ENCODE measurements at regions not wholly inside any gene's neighbourhood (a gene's known extent, or its start where the extent isn't known, plus 50 kb on each side); places are given as distances from the start of the nearest gene placed in this dataset.

- no peak overlapping the region for H2AFZ ChIP-seq (ENCODE audit: low read length)
- no peak for ATAC-seq
- no peak overlapping the region for H3K4me2 ChIP-seq (ENCODE audit: low read depth, low read length)
- in situ Hi-C loops (cut with HindIII; ENCODE audit: extremely low pct_ligation_motif_present, low pct_unique_long_range_greater_than_20kb) = no loop called here
- ChIA-PET CTCF (ENCODE audit: low intra/inter-chr PET ratio, low total read pairs) (no interaction called here), POLR2A (no interaction called here)
- intact Hi-C loops (cut with micrococcal nuclease; ENCODE audit: unreplicated experiment) = no loop called here
- H3K36me3 ChIP-seq (replicated peaks in 1 of 2; ENCODE audit: control insufficient read depth in 1 of 2, insufficient read depth in 2 of 2, low read length in 2 of 2) = no peaks in the 10 kb centered on the region
- no peaks in the 10 kb centered on the region for H3K9me3 ChIP-seq (ENCODE audit: low read length)
- H3K27ac ChIP-seq (ENCODE audit: extremely low read length, insufficient read depth, low read length) = no peak overlapping the region
- no peak for FAIRE-seq
- no TSS peak for BruUV-seq (replicated peaks)
- H3K4me1 ChIP-seq (ENCODE audit: insufficient read depth, low read length) = peaks cover 49% of the 10 kb centered on the region
- DNase-seq (ENCODE audit: low spot score) = no peak
- 29% methylated on average over 5 of the region's 5 CpGs for WGBS (ENCODE audit: low lambda C conversion rate)
- TF ChIP-seq ZNF33A (CRISPR knock-in tag; IDR thresholded peaks at IDR 0.05; ENCODE audit: borderline replicate concordance) (no peak), TFAP4 (IDR thresholded peaks at IDR 0.05; ENCODE audit: borderline replicate concordance, low read depth) (no peak)
- H3K4me3 ChIP-seq (replicated peaks in 1 of 3; ENCODE audit: insufficient read depth in 1 of 3, low read depth in 2 of 3, low read length in 3 of 3) = no peak overlapping the region
- peaks cover 3 to 31% of the 10 kb centered on the region in 2 experiments for H3K27me3 ChIP-seq (ENCODE audit: control insufficient read depth in 1 of 2, insufficient read depth in 2 of 2, low read length in 2 of 2)
- H3K9ac ChIP-seq (ENCODE audit: insufficient read depth, low read depth, low read length) = no peak overlapping the region
- H4K20me1 ChIP-seq (ENCODE audit: insufficient read depth, low read length) = no peaks in the 10 kb centered on the region
- no peaks in the 10 kb centered on the region for H3K79me2 ChIP-seq (ENCODE audit: insufficient read depth, low read length)
Measured at GRCh38 chr13:110775576-110775975, 62.1 kb downstream of the ING1 start.

- Histone ChIP-seq H3K4me2 (ENCODE audit: low read depth, low read length) (peak overlapping the region; percentile 55), H4K20me1 (ENCODE audit: insufficient read depth, low read length) (no peaks in the 10 kb centered on the region), H3K4me1 (ENCODE audit: insufficient read depth, low read length) (peaks cover 49% of the 10 kb centered on the region), H3K9ac (ENCODE audit: insufficient read depth, low read depth, low read length) (no peak overlapping the region), H3K79me2 (ENCODE audit: insufficient read depth, low read length) (no peaks in the 10 kb centered on the region), H3K36me3 (replicated peaks in 1 of 2; ENCODE audit: control insufficient read depth in 1 of 2, insufficient read depth in 2 of 2, low read length in 2 of 2) (no peaks in the 10 kb centered on the region), H3K9me3 (ENCODE audit: low read length) (peaks cover 7% of the 10 kb centered on the region), H3K27ac (ENCODE audit: extremely low read length, insufficient read depth, low read length) (peak overlapping the region; percentile 62), H2AFZ (ENCODE audit: low read length) (no peak overlapping the region), H3K27me3 (ENCODE audit: control insufficient read depth in 1 of 2, insufficient read depth in 2 of 2, low read length in 2 of 2) (peaks cover 1 to 20% of the 10 kb centered on the region in 2 experiments; a peak in 4 of 5 replicates), H3K4me3 (replicated peaks in 1 of 3; ENCODE audit: insufficient read depth in 1 of 3, low read depth in 2 of 3, low read length in 3 of 3) (peak overlapping the region in 1 of 3 experiments; percentile 5; a peak in 1 of 6 replicates)
- intact Hi-C loops (cut with micrococcal nuclease; ENCODE audit: unreplicated experiment) = no loop called here
- CTCF ChIA-PET (ENCODE audit: low intra/inter-chr PET ratio, low total read pairs) = no interaction called here
- 3% methylated on average over 2 of the region's 3 CpGs for WGBS (ENCODE audit: low lambda C conversion rate)
- in situ Hi-C loops (cut with HindIII; ENCODE audit: extremely low pct_ligation_motif_present, low pct_unique_long_range_greater_than_20kb) = no loop called here
- no TSS peak for BruUV-seq (replicated peaks)
- FAIRE-seq = peak; percentile 81
- peak; percentile 69 for DNase-seq (ENCODE audit: low spot score)
- POLR2A ChIA-PET = no interaction called here
- ATAC-seq = peak; percentile 98
- TF ChIP-seq SOX5 (CRISPR knock-in tag; IDR thresholded peaks at IDR 0.05; ENCODE audit: borderline replicate concordance) (peak; percentile 91), ZHX1 (CRISPR knock-in tag; IDR thresholded peaks at IDR 0.05; ENCODE audit: low read depth) (no peak), NCOR1 (IDR thresholded peaks at IDR 0.05; ENCODE audit: borderline replicate concordance, low read length) (peak; percentile 58; the same call in 1 of the 2 replicates), SMARCC2 (IDR thresholded peaks at IDR 0.05) (no peak), SOX13 (IDR thresholded peaks at IDR 0.05) (peak; percentile 82), SOX13 (CRISPR knock-in tag; conservative IDR thresholded peaks at IDR 0.05 in 1 of 2, IDR thresholded peaks at IDR 0.05 in 1 of 2) (peak in 1 of 2 experiments; percentile 89; a peak in 2 of 4 replicates), RXRA (CRISPR knock-in tag; IDR thresholded peaks at IDR 0.05) (peak; percentile 53; the same call in 1 of the 2 replicates), ZBTB43 (CRISPR knock-in tag; conservative IDR thresholded peaks at IDR 0.05) (0 out of 2 replicates have a peak, but pooled peaks have one; percentile 39), ZNF75D (CRISPR knock-in tag; IDR thresholded peaks at IDR 0.05; ENCODE audit: borderline replicate concordance) (no peak)
Measured at GRCh38 chr13:110777251-110777820, 63.8 kb downstream of the ING1 start.

Data from HepG2 (cell line).